WTC11 (cell line): ENCODE measurements at regions not wholly inside any gene's neighbourhood (a gene's known extent, or its start where the extent isn't known, plus 50 kb on each side); places are given as distances from the start of the nearest gene placed in this dataset.

Experiments
- ATAC-seq: fragments of 200-7000 bp; cut with Tn5 transposase; 2 replicates; pipeline ENCODE4 v1.10.0; 2021; ENCODE audit warnings: mild to moderate bottlenecking, moderate library complexity
- CTCF ChIA-PET: fragments of 300-600 bp; sonication (Branson Sonifier 250); formaldehyde crosslinking; loops from one replicate; lab custom pipeline; 2021; ENCODE audit warnings: antibody characterized with exemption; lab: Charles Lee
- POLR2A ChIA-PET: fragments of 350-600 bp; sonication (Branson Sonifier 250); formaldehyde crosslinking; loops from one replicate; lab custom pipeline; 2021; ENCODE audit warnings: antibody characterized with exemption; lab: Charles Lee
- DNase-seq: peaks from one replicate; pipeline ENCODE4 v3.0.0; 2021; ENCODE audit warnings: low spot score
- H3K27ac Mint-ChIP-seq: 2 replicates; pipeline ENCODE4 v1.8.0; 2021; ENCODE audit warnings: mixed read lengths
- H3K27me3 Mint-ChIP-seq: 2 replicates; pipeline ENCODE4 v1.8.0; 2021; ENCODE audit warnings: low read depth, mild to moderate bottlenecking, moderate library complexity, mixed read lengths
- H3K36me3 Mint-ChIP-seq: 2 replicates; pipeline ENCODE4 v1.8.0; 2021; ENCODE audit warnings: mixed read lengths
- H3K4me1 Mint-ChIP-seq: 2 replicates; pipeline ENCODE4 v1.8.0; 2022; ENCODE audit warnings: mixed read lengths
- H3K4me3 Mint-ChIP-seq: 2 replicates; pipeline ENCODE4 v1.8.0; 2021; ENCODE audit warnings: mild to moderate bottlenecking, moderate library complexity, mixed read lengths
- H3K9me3 Mint-ChIP-seq: 2 replicates; pipeline ENCODE4 v1.8.0; 2021; ENCODE audit warnings: mixed read lengths
- ESRRA ChIP-seq: sonication (generic); formaldehyde crosslinking; IDR thresholded peaks from 2 replicates; pipeline ENCODE4 v1.8.1; 2022; ENCODE audit warnings: mild to moderate bottlenecking, missing genetic modification reagents, borderline replicate concordance
- NR2C2 ChIP-seq: sonication (generic); formaldehyde crosslinking; IDR thresholded peaks from 2 replicates; pipeline ENCODE4 v1.8.0; 2022; ENCODE audit warnings: mild to moderate bottlenecking, missing genetic modification reagents
- RELA ChIP-seq: sonication (generic); formaldehyde crosslinking; IDR thresholded peaks from 2 replicates; pipeline ENCODE4 v1.8.1; 2022; ENCODE audit warnings: missing genetic modification reagents, mild to moderate bottlenecking, borderline replicate concordance
- TCF7 ChIP-seq: sonication (generic); formaldehyde crosslinking; IDR thresholded peaks from 2 replicates; pipeline ENCODE4 v1.8.0; 2022; ENCODE audit warnings: mild to moderate bottlenecking, low read depth, missing genetic modification reagents, moderate library complexity
- ZNF317 ChIP-seq: sonication (generic); formaldehyde crosslinking; IDR thresholded peaks from 2 replicates; pipeline ENCODE4 v1.8.1; 2023; ENCODE audit warnings: low read depth, mild to moderate bottlenecking, moderate library complexity, missing genetic modification reagents, borderline replicate concordance
- TF ChIP-seq, protein P1 (sequence below): sonication (generic); formaldehyde crosslinking; IDR thresholded peaks from 2 replicates; pipeline ENCODE4 v1.8.0; 2023; ENCODE audit warnings: missing genetic modification reagents, mild to moderate bottlenecking, borderline replicate concordance
- TF ChIP-seq, protein P2 (sequence below): sonication (generic); formaldehyde crosslinking; IDR thresholded peaks from 2 replicates; pipeline ENCODE4 v1.8.0; 2022; ENCODE audit warnings: missing genetic modification reagents
- TF ChIP-seq, protein P3 (sequence below): sonication (generic); formaldehyde crosslinking; IDR thresholded peaks from 2 replicates; pipeline ENCODE4 v1.8.1; 2023; ENCODE audit warnings: mild to moderate bottlenecking, missing genetic modification reagents
- TF ChIP-seq, protein P4 (sequence below): fragments of 250-450 bp; sonication (Bioruptor Pico); IDR thresholded peaks from 2 replicates; pipeline ENCODE4 v1.9.0; 2021; ENCODE audit warnings: mild to moderate bottlenecking
- TF ChIP-seq, protein P5 (sequence below): sonication (generic); formaldehyde crosslinking; IDR thresholded peaks from 2 replicates; pipeline ENCODE4 v1.8.1; 2023; ENCODE audit warnings: mild to moderate bottlenecking, missing genetic modification reagents, borderline replicate concordance
- TF ChIP-seq, protein P6 (sequence below): sonication (generic); formaldehyde crosslinking; IDR thresholded peaks from 2 replicates; pipeline ENCODE4 v1.8.1; 2023; ENCODE audit warnings: mild to moderate bottlenecking, moderate library complexity, missing genetic modification reagents

DNA sequence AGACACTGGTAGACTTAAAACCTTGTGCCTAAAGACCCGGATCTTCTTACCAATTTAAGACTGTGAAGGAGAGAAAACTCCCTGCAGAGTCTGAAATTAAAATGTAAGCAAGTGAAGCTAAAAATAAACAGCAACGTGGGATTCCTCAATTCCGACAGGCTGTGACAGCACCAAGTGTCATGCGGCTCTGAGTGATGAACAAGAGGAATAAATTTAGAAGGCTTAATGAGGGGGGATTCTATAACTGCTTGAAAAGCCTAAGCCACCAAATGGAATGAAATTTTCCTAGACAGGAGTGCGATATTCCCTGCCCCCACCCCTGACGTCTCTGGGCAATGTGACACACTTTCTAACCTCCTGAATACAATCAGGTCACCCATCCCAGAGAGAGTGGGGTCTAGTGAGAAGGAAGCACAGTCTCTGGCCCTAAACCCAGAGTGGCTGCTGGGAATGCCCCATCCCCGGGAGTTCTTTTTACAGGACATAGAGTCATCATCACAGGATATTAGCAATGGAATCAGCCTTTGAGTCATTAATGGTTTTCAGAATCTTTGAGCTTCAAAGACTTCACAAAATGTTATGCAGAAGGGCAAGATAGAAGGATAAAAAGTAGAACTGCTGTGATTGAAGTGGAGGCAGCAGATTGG lies 114.3 kb downstream of the EDEM1 start (continued):
- TF ChIP-seq, protein P1, sequence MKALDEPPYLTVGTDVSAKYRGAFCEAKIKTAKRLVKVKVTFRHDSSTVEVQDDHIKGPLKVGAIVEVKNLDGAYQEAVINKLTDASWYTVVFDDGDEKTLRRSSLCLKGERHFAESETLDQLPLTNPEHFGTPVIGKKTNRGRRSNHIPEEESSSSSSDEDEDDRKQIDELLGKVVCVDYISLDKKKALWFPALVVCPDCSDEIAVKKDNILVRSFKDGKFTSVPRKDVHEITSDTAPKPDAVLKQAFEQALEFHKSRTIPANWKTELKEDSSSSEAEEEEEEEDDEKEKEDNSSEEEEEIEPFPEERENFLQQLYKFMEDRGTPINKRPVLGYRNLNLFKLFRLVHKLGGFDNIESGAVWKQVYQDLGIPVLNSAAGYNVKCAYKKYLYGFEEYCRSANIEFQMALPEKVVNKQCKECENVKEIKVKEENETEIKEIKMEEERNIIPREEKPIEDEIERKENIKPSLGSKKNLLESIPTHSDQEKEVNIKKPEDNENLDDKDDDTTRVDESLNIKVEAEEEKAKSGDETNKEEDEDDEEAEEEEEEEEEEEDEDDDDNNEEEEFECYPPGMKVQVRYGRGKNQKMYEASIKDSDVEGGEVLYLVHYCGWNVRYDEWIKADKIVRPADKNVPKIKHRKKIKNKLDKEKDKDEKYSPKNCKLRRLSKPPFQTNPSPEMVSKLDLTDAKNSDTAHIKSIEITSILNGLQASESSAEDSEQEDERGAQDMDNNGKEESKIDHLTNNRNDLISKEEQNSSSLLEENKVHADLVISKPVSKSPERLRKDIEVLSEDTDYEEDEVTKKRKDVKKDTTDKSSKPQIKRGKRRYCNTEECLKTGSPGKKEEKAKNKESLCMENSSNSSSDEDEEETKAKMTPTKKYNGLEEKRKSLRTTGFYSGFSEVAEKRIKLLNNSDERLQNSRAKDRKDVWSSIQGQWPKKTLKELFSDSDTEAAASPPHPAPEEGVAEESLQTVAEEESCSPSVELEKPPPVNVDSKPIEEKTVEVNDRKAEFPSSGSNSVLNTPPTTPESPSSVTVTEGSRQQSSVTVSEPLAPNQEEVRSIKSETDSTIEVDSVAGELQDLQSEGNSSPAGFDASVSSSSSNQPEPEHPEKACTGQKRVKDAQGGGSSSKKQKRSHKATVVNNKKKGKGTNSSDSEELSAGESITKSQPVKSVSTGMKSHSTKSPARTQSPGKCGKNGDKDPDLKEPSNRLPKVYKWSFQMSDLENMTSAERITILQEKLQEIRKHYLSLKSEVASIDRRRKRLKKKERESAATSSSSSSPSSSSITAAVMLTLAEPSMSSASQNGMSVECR (CRISPR knock-in tag): no peak
- TF ChIP-seq ZNF317: no peak

DNA sequence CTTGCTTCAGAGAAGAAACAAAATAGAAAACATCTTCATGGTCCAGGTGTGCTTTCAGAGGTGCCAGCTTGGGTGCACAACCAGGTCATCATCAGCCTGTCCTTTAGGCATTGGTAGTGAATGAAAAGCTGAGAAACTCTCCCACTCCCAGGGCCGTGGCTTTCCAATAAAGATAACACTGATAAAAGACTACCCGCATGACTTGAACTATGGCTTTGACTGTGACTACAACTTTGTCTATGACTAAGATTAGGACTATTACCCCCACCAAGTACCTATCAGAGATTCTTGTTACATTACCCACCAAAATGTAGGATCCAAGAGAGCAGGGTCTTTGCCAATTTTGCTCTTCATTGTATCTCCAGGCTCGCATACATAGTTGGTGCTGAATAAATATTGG lies 115.2 kb downstream of the EDEM1 start:
- DNase-seq: no peak
- Mint-ChIP-seq H3K9me3 (peaks cover 50% of the 10 kb centered on the region), H3K4me1 (no peaks in the 10 kb centered on the region), H3K27me3 (peaks cover 10% of the 10 kb centered on the region), H3K36me3 (peaks cover 2% of the 10 kb centered on the region), H3K27ac (no peak overlapping the region), H3K4me3 (no peak overlapping the region)
- ATAC-seq: no peak
- TF ChIP-seq, protein P2, sequence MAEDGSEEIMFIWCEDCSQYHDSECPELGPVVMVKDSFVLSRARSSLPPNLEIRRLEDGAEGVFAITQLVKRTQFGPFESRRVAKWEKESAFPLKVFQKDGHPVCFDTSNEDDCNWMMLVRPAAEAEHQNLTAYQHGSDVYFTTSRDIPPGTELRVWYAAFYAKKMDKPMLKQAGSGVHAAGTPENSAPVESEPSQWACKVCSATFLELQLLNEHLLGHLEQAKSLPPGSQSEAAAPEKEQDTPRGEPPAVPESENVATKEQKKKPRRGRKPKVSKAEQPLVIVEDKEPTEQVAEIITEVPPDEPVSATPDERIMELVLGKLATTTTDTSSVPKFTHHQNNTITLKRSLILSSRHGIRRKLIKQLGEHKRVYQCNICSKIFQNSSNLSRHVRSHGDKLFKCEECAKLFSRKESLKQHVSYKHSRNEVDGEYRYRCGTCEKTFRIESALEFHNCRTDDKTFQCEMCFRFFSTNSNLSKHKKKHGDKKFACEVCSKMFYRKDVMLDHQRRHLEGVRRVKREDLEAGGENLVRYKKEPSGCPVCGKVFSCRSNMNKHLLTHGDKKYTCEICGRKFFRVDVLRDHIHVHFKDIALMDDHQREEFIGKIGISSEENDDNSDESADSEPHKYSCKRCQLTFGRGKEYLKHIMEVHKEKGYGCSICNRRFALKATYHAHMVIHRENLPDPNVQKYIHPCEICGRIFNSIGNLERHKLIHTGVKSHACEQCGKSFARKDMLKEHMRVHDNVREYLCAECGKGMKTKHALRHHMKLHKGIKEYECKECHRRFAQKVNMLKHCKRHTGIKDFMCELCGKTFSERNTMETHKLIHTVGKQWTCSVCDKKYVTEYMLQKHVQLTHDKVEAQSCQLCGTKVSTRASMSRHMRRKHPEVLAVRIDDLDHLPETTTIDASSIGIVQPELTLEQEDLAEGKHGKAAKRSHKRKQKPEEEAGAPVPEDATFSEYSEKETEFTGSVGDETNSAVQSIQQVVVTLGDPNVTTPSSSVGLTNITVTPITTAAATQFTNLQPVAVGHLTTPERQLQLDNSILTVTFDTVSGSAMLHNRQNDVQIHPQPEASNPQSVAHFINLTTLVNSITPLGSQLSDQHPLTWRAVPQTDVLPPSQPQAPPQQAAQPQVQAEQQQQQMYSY (CRISPR knock-in tag): no peak
- TF ChIP-seq RELA (CRISPR knock-in tag): no peak
- TF ChIP-seq, protein P3, sequence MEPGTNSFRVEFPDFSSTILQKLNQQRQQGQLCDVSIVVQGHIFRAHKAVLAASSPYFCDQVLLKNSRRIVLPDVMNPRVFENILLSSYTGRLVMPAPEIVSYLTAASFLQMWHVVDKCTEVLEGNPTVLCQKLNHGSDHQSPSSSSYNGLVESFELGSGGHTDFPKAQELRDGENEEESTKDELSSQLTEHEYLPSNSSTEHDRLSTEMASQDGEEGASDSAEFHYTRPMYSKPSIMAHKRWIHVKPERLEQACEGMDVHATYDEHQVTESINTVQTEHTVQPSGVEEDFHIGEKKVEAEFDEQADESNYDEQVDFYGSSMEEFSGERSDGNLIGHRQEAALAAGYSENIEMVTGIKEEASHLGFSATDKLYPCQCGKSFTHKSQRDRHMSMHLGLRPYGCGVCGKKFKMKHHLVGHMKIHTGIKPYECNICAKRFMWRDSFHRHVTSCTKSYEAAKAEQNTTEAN (CRISPR knock-in tag): no peak
- no peak for TF ChIP-seq NR2C2 (CRISPR knock-in tag)
- TF ChIP-seq, protein P4, sequence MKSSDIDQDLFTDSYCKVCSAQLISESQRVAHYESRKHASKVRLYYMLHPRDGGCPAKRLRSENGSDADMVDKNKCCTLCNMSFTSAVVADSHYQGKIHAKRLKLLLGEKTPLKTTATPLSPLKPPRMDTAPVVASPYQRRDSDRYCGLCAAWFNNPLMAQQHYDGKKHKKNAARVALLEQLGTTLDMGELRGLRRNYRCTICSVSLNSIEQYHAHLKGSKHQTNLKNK (CRISPR knock-in tag): no peak
- TF ChIP-seq, protein P5, sequence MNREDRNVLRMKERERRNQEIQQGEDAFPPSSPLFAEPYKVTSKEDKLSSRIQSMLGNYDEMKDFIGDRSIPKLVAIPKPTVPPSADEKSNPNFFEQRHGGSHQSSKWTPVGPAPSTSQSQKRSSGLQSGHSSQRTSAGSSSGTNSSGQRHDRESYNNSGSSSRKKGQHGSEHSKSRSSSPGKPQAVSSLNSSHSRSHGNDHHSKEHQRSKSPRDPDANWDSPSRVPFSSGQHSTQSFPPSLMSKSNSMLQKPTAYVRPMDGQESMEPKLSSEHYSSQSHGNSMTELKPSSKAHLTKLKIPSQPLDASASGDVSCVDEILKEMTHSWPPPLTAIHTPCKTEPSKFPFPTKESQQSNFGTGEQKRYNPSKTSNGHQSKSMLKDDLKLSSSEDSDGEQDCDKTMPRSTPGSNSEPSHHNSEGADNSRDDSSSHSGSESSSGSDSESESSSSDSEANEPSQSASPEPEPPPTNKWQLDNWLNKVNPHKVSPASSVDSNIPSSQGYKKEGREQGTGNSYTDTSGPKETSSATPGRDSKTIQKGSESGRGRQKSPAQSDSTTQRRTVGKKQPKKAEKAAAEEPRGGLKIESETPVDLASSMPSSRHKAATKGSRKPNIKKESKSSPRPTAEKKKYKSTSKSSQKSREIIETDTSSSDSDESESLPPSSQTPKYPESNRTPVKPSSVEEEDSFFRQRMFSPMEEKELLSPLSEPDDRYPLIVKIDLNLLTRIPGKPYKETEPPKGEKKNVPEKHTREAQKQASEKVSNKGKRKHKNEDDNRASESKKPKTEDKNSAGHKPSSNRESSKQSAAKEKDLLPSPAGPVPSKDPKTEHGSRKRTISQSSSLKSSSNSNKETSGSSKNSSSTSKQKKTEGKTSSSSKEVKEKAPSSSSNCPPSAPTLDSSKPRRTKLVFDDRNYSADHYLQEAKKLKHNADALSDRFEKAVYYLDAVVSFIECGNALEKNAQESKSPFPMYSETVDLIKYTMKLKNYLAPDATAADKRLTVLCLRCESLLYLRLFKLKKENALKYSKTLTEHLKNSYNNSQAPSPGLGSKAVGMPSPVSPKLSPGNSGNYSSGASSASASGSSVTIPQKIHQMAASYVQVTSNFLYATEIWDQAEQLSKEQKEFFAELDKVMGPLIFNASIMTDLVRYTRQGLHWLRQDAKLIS: no peak
- TF ChIP-seq ESRRA (CRISPR knock-in tag): no peak
- no peak for TF ChIP-seq TCF7
- TF ChIP-seq, protein P6, sequence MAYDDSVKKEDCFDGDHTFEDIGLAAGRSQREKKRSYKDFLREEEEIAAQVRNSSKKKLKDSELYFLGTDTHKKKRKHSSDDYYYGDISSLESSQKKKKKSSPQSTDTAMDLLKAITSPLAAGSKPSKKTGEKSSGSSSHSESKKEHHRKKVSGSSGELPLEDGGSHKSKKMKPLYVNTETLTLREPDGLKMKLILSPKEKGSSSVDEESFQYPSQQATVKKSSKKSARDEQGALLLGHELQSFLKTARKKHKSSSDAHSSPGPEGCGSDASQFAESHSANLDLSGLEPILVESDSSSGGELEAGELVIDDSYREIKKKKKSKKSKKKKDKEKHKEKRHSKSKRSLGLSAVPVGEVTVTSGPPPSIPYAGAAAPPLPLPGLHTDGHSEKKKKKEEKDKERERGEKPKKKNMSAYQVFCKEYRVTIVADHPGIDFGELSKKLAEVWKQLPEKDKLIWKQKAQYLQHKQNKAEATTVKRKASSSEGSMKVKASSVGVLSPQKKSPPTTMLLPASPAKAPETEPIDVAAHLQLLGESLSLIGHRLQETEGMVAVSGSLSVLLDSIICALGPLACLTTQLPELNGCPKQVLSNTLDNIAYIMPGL (CRISPR knock-in tag): no peak
- ChIA-PET POLR2A (no interaction called here), CTCF (no interaction called here)
